Breast epithelium (tissue), 4 donors: ENCODE measurements at regions not wholly inside any gene's neighbourhood (a gene's known extent, or its start where the extent isn't known, plus 50 kb on each side); places are given as distances from the start of the nearest gene placed in this dataset.

Experiments used
- DNase-seq, 2 donors: peaks; one replicate each; pipeline ENCODE4 v3.0.0-alpha.2; 2019; ENCODE audit warnings: low spot score in 2 of 2
- H3K27ac ChIP-seq, 2 donors: fragments of 200-600 bp; sonication (generic) in 1 of 2; one replicate each; pipeline ENCODE4 v1.5.1; 2016 to 2019; ENCODE audit warnings: mild to moderate bottlenecking in 1 of 2
- H3K27me3 ChIP-seq, 2 donors: fragments of 200-600 bp; sonication (generic) in 1 of 2; one replicate each; pipeline versions ENCODE4 v1.5.1 to v1.6.0; 2017 to 2019; ENCODE audit warnings: control low read depth in 1 of 2, mild to moderate bottlenecking in 1 of 2
- H3K36me3 ChIP-seq: fragments of 200-600 bp; one replicate; pipeline ENCODE4 v1.5.1; 2019
- H3K4me1 ChIP-seq, 2 donors: fragments of 200-600 bp; sonication (generic); one replicate each; pipeline ENCODE4 v1.5.1; 2016 to 2019; ENCODE audit warnings: control low read depth in 1 of 2
- H3K4me3 ChIP-seq, 3 donors: fragments of 200-600 bp; sonication (generic); 1 replicate in 2 of 3; 2 replicates in 1 of 3; pipeline ENCODE4 v1.5.1; 2016 to 2019; ENCODE audit warnings: mild to moderate bottlenecking in 3 of 3, moderate library complexity in 2 of 3
- H3K9me3 ChIP-seq, 2 donors: fragments of 200-600 bp; sonication (generic) in 1 of 2; one replicate each; pipeline ENCODE4 v1.5.1; 2016 to 2019; ENCODE audit warnings: control low read depth in 1 of 2
- POLR2A ChIP-seq: fragments of 450-650 bp; IDR thresholded peaks from one replicate; pipeline ENCODE4 v1.6.1; 2016; ENCODE audit warnings: antibody characterized with exemption, mild to moderate bottlenecking, moderate library complexity
- POLR2AphosphoS5 ChIP-seq, 3 donors: sonication (generic); formaldehyde crosslinking; IDR thresholded peaks; one replicate each; pipeline ENCODE4 v1.6.1; 2017; ENCODE audit warnings: antibody characterized with exemption in 3 of 3
- intact Hi-C: fragments of 100-400 bp; cut with DNase I; formaldehyde crosslinking; loops from one replicate; pipeline ENCODE4 v1.15.1; 2023; ENCODE audit warnings: low total_unique reads
- TF ChIP-seq, protein P1 (sequence below), 3 donors: fragments of 450-650 bp; IDR thresholded peaks; one replicate each; pipeline ENCODE4 v1.5.1; 2016 to 2017; ENCODE audit warnings: antibody characterized with exemption in 3 of 3, mild to moderate bottlenecking in 3 of 3, moderate library complexity in 3 of 3

- no peak for DNase-seq
- Histone ChIP-seq H3K9me3 (peaks cover 0 to 11% of the 10 kb centered on the region in 2 donors), H3K36me3 (no peaks in the 10 kb centered on the region), H3K4me3 (no peak overlapping the region), H3K27me3 (no peaks in the 10 kb centered on the region), H3K27ac (no peak overlapping the region), H3K4me1 (no peaks in the 10 kb centered on the region)
- intact Hi-C loops = no loop called here
- TF ChIP-seq, protein P1, sequence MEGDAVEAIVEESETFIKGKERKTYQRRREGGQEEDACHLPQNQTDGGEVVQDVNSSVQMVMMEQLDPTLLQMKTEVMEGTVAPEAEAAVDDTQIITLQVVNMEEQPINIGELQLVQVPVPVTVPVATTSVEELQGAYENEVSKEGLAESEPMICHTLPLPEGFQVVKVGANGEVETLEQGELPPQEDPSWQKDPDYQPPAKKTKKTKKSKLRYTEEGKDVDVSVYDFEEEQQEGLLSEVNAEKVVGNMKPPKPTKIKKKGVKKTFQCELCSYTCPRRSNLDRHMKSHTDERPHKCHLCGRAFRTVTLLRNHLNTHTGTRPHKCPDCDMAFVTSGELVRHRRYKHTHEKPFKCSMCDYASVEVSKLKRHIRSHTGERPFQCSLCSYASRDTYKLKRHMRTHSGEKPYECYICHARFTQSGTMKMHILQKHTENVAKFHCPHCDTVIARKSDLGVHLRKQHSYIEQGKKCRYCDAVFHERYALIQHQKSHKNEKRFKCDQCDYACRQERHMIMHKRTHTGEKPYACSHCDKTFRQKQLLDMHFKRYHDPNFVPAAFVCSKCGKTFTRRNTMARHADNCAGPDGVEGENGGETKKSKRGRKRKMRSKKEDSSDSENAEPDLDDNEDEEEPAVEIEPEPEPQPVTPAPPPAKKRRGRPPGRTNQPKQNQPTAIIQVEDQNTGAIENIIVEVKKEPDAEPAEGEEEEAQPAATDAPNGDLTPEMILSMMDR (IDR thresholded peaks at IDR 0.05) = no peak
- TF ChIP-seq POLR2A (no peak), POLR2AphosphoS5 (IDR thresholded peaks at IDR 0.05) (no peak)
Measured at GRCh38 chr11:22974251-22974650, 114.0 kb upstream of the CCDC179 start.

GRCh38 chr11:22976146-22976545 is 115.9 kb upstream of the CCDC179 start:
- H3K36me3 ChIP-seq = no peaks in the 10 kb centered on the region
- no peaks in the 10 kb centered on the region for H3K9me3 ChIP-seq
- no peaks in the 10 kb centered on the region for H3K27me3 ChIP-seq
- H3K4me3 ChIP-seq = no peak overlapping the region
- TF ChIP-seq POLR2A (no peak), POLR2AphosphoS5 (IDR thresholded peaks at IDR 0.05) (no peak)
- TF ChIP-seq, protein P1 (IDR thresholded peaks at IDR 0.05) = no peak
- intact Hi-C loops = no loop called here
- no peaks in the 10 kb centered on the region for H3K4me1 ChIP-seq
- DNase-seq = no peak
- no peak overlapping the region for H3K27ac ChIP-seq

DNA sequence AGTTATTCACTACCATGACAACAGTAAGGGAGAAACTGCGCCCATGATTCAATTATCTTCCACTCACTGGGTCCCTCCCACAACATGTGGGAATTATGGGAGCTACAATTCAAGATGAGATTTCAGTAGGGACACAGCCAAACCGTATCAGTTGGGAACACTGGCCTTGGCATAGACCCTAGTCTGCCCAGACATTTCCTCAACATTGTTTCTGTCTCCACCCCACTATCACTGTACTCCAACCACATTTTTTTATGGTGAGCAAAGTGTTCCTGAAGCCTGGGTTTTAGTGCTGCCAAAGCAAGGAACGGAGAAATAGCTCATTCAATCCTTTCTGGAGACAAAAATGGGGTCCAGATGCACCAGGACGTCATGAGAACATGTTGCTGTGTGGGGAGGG is 122.6 kb upstream of the CCDC179 start:
- intact Hi-C loops = no loop called here
- H3K4me1 ChIP-seq = no peaks in the 10 kb centered on the region
- H3K4me3 ChIP-seq = no peak overlapping the region
- H3K36me3 ChIP-seq = no peaks in the 10 kb centered on the region
- no peaks in the 10 kb centered on the region for H3K9me3 ChIP-seq
- H3K27ac ChIP-seq = no peak overlapping the region
- TF ChIP-seq, protein P1 (IDR thresholded peaks at IDR 0.05) = no peak
- no peak for TF ChIP-seq POLR2A
- TF ChIP-seq POLR2AphosphoS5 (IDR thresholded peaks at IDR 0.05) = no peak
- H3K27me3 ChIP-seq = no peaks in the 10 kb centered on the region
- no peak for DNase-seq

- no peak for DNase-seq
Measured at GRCh38 chr11:22984045-22984444, 123.8 kb upstream of the CCDC179 start.

GRCh38 chr11:22989371-22989770 is 129.1 kb upstream of the CCDC179 start:
- Histone ChIP-seq H3K36me3 (no peaks in the 10 kb centered on the region), H3K4me1 (no peaks in the 10 kb centered on the region), H3K27me3 (no peaks in the 10 kb centered on the region), H3K4me3 (no peak overlapping the region), H3K27ac (no peak overlapping the region), H3K9me3 (peaks cover 3 to 23% of the 10 kb centered on the region in 2 donors)
- intact Hi-C loops = no loop called here
- no peak for DNase-seq
- TF ChIP-seq, protein P1 (IDR thresholded peaks at IDR 0.05) = no peak
- no peak for TF ChIP-seq POLR2AphosphoS5 (IDR thresholded peaks at IDR 0.05)
- no peak for TF ChIP-seq POLR2A

More at GRCh38 chr11:22984045-22984444, 123.8 kb upstream of the CCDC179 start:
- intact Hi-C loops = no loop called here
- H3K4me1 ChIP-seq = no peaks in the 10 kb centered on the region
- no peaks in the 10 kb centered on the region for H3K9me3 ChIP-seq
- no peak overlapping the region for H3K4me3 ChIP-seq
- TF ChIP-seq, protein P1 (IDR thresholded peaks at IDR 0.05) = no peak
- TF ChIP-seq POLR2A (no peak), POLR2AphosphoS5 (IDR thresholded peaks at IDR 0.05) (no peak)
- no peaks in the 10 kb centered on the region for H3K36me3 ChIP-seq
- no peak overlapping the region for H3K27ac ChIP-seq
- no peaks in the 10 kb centered on the region for H3K27me3 ChIP-seq
